Muscle of arm (tissue), 1 donor: ENCODE measurements at regions not wholly inside any gene's neighbourhood (a gene's known extent, or its start where the extent isn't known, plus 50 kb on each side); places are given as distances from the start of the nearest gene placed in this dataset.
A peak's percentile ranks its signal among the peaks of the same experiment; 100 is the strongest.
"Not testable (repeated sequence)": the region's sequence is repeated elsewhere in the genome, so short reads cannot be mapped to it uniquely, and the experiment has no call there.

Experiments
- DNase-seq: peaks from one replicate; pipeline ENCODE4 v3.0.0-alpha.2; 2013

GRCh38 chr4:148649652-148650331, 207.6 kb upstream of the NR3C2 start:
- DNase-seq, result no peak

GRCh38 chr4:148643851-148644250, 201.6 kb upstream of the NR3C2 start:
- DNase-seq, result no peak

GRCh38 chr4:148642907-148643306, 200.7 kb upstream of the NR3C2 start:
- DNase-seq, result no peak

DNA sequence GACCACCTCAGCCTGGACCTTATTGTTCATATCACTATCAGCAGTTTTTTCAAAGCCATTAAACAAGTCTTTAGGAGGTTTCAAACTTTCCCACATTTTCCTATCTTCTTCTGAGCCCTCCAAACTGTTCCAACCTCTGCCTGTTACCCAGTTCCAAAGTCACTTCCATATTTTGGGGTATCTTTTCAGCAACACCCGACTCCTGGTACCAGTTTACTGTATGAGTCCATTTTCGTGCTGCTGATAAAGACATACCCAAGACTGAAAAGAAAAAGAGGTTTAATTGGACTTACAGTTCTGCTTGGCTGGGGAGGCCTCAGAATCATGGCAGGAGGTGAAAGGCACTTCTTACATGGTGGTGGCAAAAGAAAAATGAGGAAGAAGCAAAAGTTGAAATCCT, 195.9 kb upstream of the NR3C2 start:
- DNase-seq, result not testable (repeated sequence)

DNA sequence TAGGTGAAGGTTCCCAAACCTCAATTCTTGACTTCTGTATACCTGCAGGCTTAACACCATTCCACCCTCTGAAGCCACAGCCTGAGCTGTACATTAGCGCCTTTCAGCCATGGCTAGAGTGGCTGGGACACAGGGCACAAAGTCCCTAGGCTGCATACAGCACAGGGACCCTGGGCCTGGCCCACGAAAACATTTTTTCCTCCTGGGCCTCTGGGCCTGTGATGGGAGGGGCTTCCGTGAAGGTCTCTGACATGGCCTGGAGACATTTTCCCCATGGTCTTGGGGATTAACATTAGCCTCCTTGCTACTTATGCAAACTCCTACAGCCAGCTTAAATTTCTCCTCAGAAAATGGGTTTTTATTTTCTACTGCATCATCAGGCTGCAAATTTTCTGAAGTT, 195.2 kb upstream of the NR3C2 start:
- DNase-seq, result not testable (repeated sequence)

DNA sequence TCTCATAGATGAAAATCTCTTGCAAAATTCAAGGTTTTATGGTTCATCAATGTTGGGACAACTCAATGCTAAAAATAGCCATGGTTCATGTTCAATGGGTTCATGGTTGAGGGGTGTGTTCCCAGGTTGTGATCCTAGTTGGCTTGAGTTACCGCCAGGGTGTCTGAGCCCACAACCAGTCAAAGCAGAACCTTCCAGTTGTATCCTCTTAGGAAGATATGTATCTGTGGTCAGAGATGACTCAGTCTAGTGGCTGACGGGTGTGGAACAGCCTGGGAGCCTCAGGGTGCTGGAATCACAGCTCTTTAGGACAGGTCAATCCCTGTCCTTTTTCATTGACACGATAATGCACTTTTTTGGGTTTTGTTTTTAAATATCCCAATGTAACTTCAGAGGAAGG, 192.3 kb upstream of the NR3C2 start:
- no peak for DNase-seq

DNA sequence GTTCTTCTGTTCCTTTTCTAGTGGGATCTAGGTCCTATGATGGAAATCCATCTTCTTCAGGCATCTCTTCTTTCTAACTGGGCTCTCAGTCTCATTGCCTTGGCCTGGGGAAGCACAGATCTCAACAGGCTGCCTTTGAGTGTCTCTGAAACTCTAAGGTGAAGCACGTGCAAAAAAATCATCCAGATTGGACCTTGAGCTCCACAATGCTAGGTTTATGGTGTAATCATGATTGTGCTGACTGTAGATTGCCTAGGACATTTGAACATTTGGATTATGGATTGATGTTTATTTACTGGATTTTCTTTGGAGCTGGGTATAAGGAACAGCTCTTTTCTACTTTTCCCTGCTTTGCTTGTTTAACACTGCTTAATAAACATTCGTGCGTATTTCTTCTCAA, 191.5 kb upstream of the NR3C2 start:
- DNase-seq, result no peak

DNA sequence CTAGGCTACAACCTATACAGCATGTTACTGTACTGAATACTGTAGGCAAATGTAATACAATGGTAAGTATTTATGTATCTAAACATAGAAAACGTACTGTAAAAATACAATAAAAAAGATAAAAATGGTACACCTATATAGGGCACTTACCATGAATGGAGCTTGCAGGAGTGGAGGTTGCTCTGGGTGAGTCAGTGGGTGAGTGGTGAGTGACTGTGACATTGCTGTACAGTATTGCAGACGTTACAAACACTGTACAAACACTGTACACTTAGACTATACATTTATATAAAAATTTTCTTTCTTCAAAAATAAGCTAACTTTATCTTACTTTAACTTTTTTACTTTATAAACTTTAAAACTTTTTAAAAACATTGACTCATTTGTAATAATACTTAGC, 190.3 kb upstream of the NR3C2 start:
- DNase-seq, result no peak

GRCh38 chr4:148630051-148630450, 187.8 kb upstream of the NR3C2 start:
- DNase-seq, result no peak

DNA sequence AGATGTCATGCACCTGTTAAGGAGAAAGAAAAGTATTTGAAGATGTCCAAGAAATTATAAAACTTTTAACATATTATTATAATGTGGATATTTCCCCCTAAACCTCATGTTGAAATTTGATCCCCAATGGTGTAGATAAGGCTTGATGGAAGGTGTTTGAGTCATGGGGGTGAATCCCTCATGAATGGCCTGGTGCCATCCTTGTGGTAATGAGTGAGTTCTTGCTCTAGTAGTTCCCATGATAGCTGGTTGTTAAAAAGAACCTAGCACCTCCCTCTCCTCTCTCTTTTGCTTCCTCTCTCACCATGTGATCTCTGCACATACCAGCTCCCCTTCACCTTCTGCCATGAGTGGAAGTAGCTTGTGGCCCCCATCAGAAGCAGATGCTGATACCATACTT, 176.6 kb upstream of the NR3C2 start:
- no peak for DNase-seq

DNA sequence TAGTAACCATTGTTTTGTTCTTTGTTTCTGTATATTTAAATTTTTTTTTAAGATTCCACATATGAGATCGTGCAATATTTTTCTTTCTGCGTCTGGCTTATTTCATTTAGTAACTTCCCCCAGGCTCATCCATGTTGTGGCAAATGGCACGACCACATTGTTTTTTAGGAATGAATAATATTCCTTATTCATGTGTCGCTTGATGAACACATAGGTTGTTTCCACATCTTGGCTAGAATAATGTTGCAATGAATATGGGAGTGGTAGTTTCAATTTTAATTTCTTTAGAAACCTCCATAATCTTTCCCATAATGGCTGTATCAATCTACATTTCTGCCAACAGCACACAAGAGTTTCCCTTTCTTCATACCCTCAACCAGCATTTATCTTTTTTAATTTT, 166.8 kb upstream of the NR3C2 start:
- no peak for DNase-seq

DNA sequence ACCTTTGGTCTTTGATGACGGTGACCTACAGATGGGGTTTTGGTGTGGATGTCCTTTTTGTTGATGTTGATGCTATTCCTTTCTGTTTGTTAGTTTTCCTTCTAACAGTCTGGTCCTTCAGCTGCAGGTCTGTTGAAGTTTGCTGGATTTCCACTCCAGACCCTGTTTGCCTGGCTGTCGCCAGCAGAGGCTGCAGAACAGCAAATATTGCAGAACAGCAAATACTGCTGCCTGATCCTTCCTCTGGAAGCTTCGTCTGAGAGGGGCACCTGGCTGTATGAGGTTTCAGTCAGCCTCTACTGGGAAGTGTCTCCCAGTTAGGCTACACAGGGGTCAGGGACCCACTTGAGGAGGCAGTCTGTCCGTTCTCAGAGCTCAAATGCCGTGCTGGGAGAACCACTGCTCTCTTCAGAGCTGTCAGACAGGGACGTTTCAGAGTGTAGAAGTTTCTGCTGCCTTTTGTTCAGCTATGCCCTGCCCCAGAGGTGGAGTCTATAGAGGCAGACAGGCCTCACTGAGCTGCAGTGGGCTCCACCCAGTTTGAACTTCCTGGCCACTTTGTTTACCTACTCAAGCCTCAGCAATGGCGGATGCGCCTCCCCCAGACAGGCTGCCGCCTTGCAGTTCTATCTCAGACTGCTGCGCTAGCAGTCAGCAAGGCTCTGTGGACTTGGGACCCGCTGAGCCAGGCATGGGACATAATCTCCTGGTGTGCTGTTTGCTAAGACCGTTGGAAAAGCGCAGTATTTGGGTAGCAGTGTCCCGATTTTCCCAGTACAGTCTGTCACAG, 156.4 kb upstream of the NR3C2 start:
- DNase-seq, result not testable (repeated sequence)

GRCh38 chr4:148589182-148589581, 147.0 kb upstream of the NR3C2 start:
- DNase-seq, result no peak

GRCh38 chr4:148575577-148575976, 133.4 kb upstream of the NR3C2 start:
- DNase-seq, result no peak

DNA sequence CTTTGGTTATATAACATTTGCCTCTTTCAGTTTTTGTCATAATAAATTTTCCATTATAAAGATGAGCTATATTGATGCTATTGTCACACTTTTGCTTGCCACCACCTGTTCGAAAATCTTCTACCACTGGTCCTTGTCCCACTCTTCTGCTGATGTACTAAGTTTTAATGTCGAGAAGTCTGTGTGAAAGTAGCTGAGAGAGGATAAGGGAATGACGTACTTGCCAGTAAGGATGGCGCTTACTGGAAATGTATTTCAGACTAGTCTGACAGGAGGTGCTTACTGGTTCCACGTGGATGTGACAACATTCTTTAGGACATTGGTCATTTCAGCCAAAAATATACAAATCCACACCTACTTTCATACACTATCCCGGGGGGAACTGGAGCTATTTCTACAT, 132.7 kb upstream of the NR3C2 start:
- no peak for DNase-seq

- peak; percentile 36 for DNase-seq
Observed at GRCh38 chr4:148574502-148574901, 132.3 kb upstream of the NR3C2 start.

DNA sequence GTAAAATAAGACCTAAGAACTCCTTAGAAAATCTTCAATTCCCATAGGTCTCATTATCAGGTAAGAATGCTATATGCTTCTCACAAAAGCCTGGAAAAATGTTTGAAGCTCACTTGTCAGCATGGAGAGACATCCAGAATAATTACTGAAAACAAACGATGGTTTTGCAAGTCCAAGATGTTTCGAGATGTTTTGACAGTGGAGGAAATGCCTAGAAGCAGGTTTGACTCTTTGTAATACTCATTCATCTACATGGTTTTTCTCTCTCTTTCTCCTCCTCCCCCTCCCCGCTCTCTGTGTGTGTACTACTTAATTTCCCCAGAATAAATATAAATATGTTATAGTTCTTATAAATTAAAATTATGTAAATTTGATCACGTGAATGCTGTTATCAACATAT, 131.9 kb upstream of the NR3C2 start:
- DNase-seq, result no peak

- no peak for DNase-seq
Observed at GRCh38 chr4:148573296-148573695, 131.1 kb upstream of the NR3C2 start.

DNA sequence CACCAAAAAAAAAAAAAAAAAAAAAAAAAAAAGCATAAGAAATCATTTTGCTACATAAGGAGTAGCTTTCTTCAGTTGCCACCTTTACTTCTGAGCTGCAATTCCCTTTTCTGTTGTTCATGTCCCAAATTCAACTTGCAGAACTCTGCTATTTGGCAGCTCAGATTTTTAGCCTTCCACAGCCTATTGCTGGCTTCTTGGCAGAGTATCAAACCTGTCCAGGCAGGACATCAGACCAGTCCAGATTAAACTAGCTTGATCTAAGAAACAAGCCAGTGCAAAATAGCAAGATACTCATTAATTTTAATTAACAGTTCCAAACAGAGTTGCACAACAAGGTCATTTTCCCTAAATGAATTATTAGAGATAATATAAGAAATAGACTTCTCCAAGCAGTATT, 123.6 kb upstream of the NR3C2 start:
- no peak for DNase-seq

DNA sequence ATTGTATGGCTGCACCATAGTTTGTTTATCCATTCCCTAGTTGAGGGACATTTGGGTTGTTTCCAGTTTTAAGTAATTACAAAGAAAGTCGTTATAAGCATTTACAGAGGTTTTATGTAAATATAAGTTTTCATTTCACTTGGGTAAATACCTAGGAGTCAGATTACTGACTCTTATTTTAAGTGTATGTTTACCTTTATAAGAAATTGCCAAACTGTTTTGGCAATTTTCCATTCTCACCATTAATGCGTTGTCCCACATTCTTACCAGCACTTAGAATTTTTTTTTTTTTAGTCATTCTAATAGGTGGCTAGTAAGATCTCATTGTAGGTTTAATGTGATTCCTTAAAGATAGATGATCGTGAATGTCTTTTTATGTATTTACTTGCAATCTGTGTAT, 121.5 kb upstream of the NR3C2 start:
- no peak for DNase-seq

DNA sequence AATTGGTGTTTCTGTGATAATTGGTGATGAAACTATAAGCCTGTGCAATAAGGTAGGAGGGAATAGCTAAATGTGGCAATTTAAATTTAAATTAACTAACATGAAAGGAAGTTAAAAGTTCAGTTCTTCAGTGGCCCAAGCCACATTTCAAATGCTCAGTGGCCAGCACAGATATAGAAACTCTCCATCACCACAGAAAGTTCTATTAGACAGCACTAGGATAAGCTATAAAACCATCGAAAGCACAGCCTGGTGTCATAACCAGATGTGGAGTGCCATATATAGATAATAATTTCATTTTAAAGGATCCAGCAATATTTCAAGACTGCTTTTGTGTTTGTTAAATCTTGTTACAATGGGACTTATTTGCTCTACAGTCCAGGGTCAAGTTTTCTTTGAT, 119.3 kb upstream of the NR3C2 start:
- DNase-seq, result no peak

DNA sequence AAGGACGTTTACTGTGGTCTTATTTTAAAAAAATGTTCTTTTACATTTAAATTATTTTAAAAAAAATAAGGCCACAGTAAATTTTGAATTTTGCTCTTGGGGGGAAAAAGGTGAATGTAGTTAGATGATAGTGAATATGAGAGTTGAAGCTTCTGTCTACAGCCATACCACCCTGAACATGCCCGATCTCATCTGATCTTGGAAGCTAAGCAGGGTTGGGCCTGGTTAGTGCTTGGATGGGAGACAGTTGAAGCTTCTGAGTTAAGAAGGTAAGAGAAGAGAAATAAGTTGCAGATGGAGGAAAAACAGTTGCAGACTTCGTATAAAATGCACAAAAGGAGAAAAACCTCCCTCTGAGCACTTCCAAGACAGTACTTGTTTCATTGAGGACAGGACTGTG, 115.6 kb upstream of the NR3C2 start:
- no peak for DNase-seq

DNA sequence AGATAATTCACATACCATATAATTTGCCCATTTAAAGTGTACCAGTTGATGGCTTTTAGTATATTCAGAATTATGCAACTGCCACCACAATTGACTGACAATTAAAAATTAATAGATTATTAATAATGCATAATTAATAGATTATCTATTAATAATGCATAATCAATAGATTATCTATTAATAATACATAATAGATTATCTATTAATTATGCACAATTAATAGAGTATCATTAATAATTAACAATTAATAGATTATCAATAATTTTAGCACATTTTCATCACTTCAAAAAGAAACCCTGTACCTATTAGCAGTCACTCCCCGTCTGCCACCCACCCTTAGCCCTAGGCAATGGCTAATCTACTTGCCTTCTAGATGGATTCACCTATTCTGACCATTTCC, 108.6 kb upstream of the NR3C2 start:
- DNase-seq, result no peak
